Stimulated activated CD4-positive, alpha-beta T cell treated with anti-CD3 and anti-CD28 coated beads, TNF-alpha, amount 100 ng/mL, for 1 hour (primary cell): ENCODE measurements at regions not wholly inside any gene's neighbourhood (a gene's known extent, or its start where the extent isn't known, plus 50 kb on each side); places are given as distances from the start of the nearest gene placed in this dataset.

Experiments
- DNase-seq, 3 donors: peaks; one replicate each; pipeline ENCODE4 v3.0.0-alpha.2; 2020; ENCODE audit warnings: low read depth in 3 of 3, low spot score in 1 of 3

DNA sequence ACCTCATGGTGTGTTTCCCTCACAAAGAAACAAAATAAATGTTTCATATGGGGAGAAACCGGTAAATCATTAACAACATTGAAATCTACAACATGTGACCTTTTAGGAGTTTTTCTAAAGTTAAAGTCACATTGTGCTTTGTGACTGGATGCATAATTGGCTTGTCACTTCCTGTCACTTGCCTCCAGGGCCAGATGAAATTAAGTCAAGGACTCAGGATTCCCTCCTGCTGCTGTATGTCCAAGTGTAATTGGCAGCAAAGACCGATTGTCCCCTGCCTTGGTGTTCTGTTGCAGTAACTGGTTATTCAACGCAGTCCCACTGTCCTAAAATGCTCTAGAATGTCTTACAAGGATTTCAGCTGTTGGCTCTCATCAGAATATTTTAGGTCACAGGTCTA, 448.2 kb downstream of the LIG4 start:
- no peak for DNase-seq

DNA sequence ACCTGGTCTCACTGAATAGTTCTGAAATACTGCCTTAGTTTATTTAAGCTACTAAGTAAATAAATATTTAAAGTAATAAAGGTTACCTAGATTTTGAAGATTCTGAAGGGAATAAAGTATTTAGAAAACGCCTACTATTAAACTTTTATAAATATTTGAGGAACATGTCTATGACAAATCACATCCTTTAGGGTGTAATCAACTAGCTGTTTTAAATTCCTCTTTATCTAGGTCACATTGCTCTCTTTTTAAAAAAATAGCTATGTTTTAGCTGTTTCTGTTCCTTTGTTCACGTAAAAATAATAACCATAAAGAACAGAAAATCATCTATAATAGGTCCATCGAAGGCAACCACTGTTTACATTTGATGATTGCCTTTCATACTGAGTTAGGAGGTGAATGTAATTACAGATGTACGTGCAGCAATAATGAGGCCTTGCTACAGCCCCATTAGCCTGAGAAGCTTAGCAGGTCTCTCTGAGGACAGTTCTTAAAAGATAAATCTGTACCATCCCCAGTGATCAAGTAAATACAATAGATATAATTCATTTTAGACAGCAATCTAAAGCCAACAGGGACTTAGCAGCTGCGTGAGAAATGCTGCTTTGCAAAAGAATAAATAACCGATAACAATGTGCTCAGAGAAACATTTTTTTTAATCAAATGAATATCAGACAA, 449.5 kb downstream of the LIG4 start:
- no peak for DNase-seq

DNA sequence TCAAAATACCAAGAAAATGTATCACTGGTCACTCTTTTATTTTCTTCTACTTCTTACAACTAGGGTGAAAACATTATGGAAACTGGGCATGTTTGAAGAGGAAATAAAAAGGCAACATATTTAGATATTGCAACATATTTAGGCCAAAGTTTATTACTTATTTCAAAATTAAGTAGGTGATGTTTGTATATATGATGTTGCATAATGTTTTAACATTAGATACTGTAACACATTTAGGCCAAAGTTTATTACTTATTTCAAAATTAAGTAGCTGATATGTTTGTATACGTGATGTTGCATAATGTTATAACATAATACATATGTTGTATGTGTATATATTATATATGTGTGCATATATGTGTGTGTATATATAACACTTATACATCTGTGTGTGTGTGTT, 451.3 kb downstream of the LIG4 start:
- no peak for DNase-seq

DNA sequence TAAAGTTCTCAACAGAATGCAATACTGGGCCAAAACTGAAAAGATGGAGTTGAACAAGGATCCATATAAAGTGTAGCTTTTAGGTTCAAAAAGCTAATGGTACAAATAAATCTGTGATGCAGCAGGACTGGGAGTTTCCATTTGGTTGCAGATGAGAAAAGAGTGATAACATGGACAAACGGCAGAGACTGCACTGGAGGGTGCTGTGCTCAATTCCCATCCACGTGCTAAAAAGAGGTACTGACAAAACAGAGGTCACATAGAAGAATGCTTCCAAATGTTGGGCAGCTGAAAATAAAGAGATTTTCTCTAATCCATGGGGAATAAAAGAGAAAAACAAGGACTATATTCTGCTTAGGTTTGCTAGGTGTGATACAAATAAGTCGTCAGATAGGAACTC, 461.6 kb downstream of the LIG4 start:
- no peak for DNase-seq

GRCh38 chr13:107753291-107753690, 462.0 kb downstream of the LIG4 start:
- DNase-seq, result no peak

DNA sequence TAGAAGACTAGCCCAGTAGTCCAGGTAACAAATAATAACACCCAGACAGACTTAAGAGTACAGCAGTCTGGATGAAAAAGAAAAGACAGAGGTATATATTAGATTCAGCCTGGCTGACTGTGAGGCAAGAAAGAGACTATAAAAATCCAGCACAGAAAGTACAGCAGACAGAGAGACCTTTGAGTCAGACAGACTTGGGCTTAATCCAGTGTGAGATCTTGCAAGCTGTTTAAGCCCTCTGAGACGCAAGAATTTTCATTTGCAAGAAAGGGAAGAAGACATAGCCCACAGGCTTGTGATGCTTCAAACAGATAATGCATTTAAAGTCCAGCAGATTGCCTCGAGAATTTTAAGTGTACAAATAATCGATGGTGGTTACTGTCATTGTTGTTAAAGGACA, 471.4 kb downstream of the LIG4 start:
- DNase-seq, result no peak

DNA sequence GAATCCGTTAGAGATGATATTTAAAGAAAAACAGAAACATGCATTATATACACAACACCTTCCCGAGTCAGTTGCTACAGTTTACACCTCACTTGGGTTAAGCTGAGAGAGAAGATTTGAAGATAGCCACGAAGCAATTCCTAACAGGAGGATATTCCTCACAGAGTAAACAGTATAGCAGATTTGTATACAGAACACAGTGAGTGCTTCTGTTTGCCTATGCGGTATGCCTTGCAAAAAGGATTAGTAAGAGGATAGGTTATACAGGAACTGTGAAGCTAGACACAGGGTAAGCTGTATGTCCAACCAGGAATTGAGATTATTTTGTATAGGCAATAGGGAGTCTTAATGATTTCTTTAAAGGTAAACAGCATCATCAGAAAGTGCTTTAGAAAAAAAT, 471.8 kb downstream of the LIG4 start:
- no peak for DNase-seq

DNA sequence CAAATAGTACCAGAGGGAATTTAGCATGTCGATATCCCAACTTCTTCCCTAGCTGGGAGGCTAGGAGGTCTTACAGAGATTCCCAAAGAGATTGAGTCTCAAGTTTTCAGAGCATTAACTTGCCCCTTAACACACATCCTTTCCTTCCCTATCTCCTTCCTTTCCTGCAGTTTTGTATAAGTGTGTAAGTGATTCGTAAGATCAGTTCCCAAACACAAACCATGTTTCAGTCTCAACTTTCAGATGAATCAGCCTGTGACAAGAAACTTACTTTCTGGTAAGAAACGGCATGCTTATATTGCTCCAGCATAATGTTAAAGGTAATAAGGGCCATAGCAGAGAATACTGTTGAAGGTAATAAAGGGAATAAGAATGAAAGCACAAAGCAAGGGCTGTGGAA, 472.2 kb downstream of the LIG4 start:
- DNase-seq, result no peak

GRCh38 chr13:107742544-107742943, 472.8 kb downstream of the LIG4 start:
- DNase-seq, result no peak

GRCh38 chr13:107738004-107738403, 477.3 kb downstream of the LIG4 start:
- no peak for DNase-seq

DNA sequence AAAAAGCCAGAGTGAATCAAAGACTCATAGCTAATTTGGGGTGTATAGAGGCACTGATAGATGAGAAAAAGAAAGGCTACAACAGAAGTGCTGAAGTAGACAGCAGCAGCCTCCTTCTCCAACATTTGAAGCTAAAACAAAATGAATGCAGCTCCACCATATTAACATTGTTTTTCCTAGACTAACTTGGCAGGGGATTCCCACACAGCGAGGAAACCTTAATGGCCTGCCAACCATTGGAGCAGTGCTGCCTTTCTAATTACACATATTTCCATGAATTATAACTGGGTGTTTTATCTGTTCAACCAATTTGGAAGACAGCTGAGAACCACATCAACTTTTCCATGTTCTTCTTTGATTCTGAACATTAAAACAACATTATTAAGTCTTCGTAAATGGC, 478.6 kb downstream of the LIG4 start:
- no peak for DNase-seq

GRCh38 chr13:107736170-107736569, 479.2 kb downstream of the LIG4 start:
- no peak for DNase-seq

GRCh38 chr13:107734891-107735625, 480.3 kb downstream of the LIG4 start:
- no peak for DNase-seq

GRCh38 chr13:107733276-107733675, 482.1 kb downstream of the LIG4 start:
- no peak for DNase-seq

DNA sequence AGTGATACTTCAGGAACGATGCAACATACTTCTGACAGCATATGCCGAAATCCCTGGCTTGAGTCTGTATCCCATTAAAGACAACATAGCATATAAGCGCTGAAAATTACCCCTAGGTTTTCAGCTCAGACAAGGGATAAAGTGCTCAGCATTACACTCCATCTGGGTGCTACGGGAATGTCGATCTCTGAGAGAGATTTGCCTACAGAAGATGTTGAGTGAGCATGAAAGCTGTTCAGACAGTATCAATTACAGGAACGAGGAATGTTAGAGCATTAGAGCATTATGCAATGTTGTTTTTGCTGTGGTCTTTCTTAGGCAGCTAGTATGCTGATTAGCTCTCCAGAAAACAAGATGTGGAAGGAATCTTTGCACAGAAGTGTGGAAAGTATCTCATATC, 484.5 kb downstream of the LIG4 start:
- DNase-seq, result no peak

DNA sequence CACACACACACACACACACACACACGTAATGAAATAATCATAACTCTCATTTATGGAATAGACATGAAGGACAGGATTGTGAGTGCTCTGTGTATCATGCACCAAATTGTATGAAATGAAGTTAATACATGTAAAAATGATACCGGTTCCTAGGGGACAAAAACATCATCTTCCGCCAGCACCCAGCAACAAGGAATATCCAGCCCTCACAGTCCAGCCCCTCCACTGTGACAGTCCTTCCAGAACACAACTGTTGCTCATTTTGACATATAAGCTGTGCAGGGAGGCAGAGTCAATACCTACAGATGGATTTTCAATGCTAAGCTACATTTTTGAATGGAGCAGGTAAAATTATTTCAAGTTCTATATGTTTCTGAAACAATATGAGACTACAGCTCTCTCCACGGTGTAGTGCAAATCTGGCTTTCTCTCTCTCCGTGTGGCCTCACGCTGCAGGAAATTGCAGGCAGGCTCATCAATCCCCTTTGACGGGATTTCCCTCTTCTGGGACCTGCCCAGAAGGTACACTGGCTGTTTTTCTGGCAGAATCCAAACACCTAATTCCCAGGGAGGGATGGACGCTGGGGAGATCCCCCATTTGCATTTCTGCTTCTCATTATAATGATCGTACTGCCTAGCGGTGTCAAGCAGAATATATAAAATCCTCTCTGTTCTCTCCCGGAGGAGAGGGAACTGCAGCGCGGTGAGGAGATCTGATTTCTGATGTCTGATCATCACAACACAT, 494.0 kb downstream of the LIG4 start:
- DNase-seq, result no peak

GRCh38 chr13:107716741-107717140, 498.6 kb downstream of the LIG4 start:
- DNase-seq, result no peak

- DNase-seq, result no peak
Measured at GRCh38 chr13:107716241-107716640, 499.1 kb downstream of the LIG4 start.

DNA sequence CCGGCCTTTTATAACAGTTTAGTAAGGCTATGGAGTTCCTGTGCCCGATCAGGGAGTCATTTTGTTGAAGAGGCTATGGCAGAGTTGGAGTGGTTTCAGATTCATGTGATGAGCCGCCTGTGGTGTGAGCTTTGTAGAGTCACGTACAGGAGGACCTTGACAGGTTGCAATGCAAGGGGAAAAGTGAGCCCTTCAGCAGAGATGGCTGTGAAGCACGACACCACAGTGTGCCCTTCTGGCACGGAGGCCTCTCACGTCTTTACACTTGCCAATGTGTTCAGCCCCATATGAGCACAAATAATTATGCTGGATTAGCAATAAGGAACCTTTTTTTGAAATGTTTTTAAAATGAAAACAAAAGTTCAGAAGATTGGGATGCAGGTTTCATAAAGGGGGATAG, 499.8 kb downstream of the LIG4 start:
- DNase-seq, result no peak

GRCh38 chr13:107713314-107713713, 502.0 kb downstream of the LIG4 start:
- DNase-seq, result no peak

GRCh38 chr13:107712145-107712860, 503.0 kb downstream of the LIG4 start:
- no peak for DNase-seq

- DNase-seq, result no peak
Measured at GRCh38 chr13:107690181-107690580, 525.2 kb downstream of the LIG4 start.
